GM23338 (cell line): ENCODE measurements at regions not wholly inside any gene's neighbourhood (a gene's known extent, or its start where the extent isn't known, plus 50 kb on each side); places are given as distances from the start of the nearest gene placed in this dataset.

Experiments
- ATAC-seq: fragments of 200-7000 bp; cut with Tn5 transposase; 3 replicates; pipeline ENCODE4 v1.9.1; 2020
- DNase-seq: peaks from one replicate; pipeline ENCODE4 v3.0.0-alpha.2; 2015; ENCODE audit warnings: low spot score
- H2AFZ ChIP-seq: fragments of 200-600 bp; sonication (generic); 2 replicates; pipeline ENCODE4 v1.8.0; 2016; ENCODE audit warnings: antibody characterized with exemption, mild to moderate bottlenecking, moderate library complexity
- H3F3A ChIP-seq: fragments of 200-600 bp; sonication (generic); replicated peaks from 2 replicates; pipeline ENCODE4 v1.8.0; 2017; ENCODE audit warnings: antibody characterized with exemption, mixed run types, low read depth
- H3K27ac ChIP-seq: fragments of 200-600 bp; sonication (generic); 2 replicates; pipeline ENCODE4 v1.6.1; 2016; ENCODE audit warnings: low read depth
- H3K27me3 ChIP-seq: fragments of 200-600 bp; sonication (generic); 2 replicates; pipeline ENCODE4 v1.8.0; 2016; ENCODE audit warnings: mild to moderate bottlenecking, mixed run types, moderate library complexity; ENCODE audit not compliant: insufficient read depth
- H3K36me3 ChIP-seq: fragments of 200-600 bp; sonication (generic); 2 replicates; pipeline ENCODE4 v1.8.0; 2016; ENCODE audit warnings: mild to moderate bottlenecking; ENCODE audit not compliant: insufficient read depth
- H3K4me1 ChIP-seq: fragments of 200-600 bp; sonication (generic); 2 replicates; pipeline ENCODE4 v1.8.0; 2016; ENCODE audit warnings: mild to moderate bottlenecking, moderate library complexity; ENCODE audit not compliant: insufficient read depth
- H3K4me2 ChIP-seq: fragments of 200-600 bp; sonication (generic); 2 replicates; pipeline ENCODE4 v1.7.1; 2017; ENCODE audit warnings: mixed run types
- H3K4me3 ChIP-seq: fragments of 200-600 bp; sonication (generic); 2 replicates; pipeline ENCODE4 v1.6.1; 2016; ENCODE audit warnings: mixed run types
- H3K79me2 ChIP-seq: fragments of 200-600 bp; sonication (generic); replicated peaks from 2 replicates; pipeline ENCODE4 v1.8.0; 2017; ENCODE audit warnings: mild to moderate bottlenecking; ENCODE audit not compliant: insufficient read depth
- H3K9me2 ChIP-seq: fragments of 200-600 bp; sonication (generic); 2 replicates; pipeline ENCODE4 v1.8.0; 2017; ENCODE audit not compliant: insufficient read depth
- H4K20me1 ChIP-seq: fragments of 200-600 bp; sonication (generic); replicated peaks from 2 replicates; pipeline ENCODE4 v1.8.0; 2017; ENCODE audit warnings: mild to moderate bottlenecking; ENCODE audit not compliant: insufficient read depth
- H3K27ac Mint-ChIP-seq: 2 replicates; pipeline ENCODE4 v1.8.0; 2020; ENCODE audit warnings: inconsistent platforms, mild to moderate bottlenecking, moderate library complexity, mixed read lengths
- H3K27me3 Mint-ChIP-seq: 3 replicates; pipeline ENCODE4 v1.8.0; 2022; ENCODE audit warnings: low read depth, mild to moderate bottlenecking, moderate library complexity, mixed read lengths, inconsistent platforms; ENCODE audit not compliant: insufficient read depth, poor library complexity
- H3K36me3 Mint-ChIP-seq: 3 replicates; pipeline ENCODE4 v1.8.0; 2021; ENCODE audit warnings: low read depth, mild to moderate bottlenecking, inconsistent platforms, moderate library complexity, mixed read lengths
- H3K4me1 Mint-ChIP-seq: 3 replicates; pipeline ENCODE4 v1.8.0; 2020; ENCODE audit warnings: mild to moderate bottlenecking, inconsistent platforms, mixed read lengths
- H3K4me3 Mint-ChIP-seq: 3 replicates; pipeline ENCODE4 v1.8.0; 2021; ENCODE audit warnings: moderate library complexity, mild to moderate bottlenecking, inconsistent platforms, mixed read lengths
- H3K9me3 Mint-ChIP-seq: 3 replicates; pipeline ENCODE4 v1.8.0; 2020; ENCODE audit warnings: moderate library complexity, mild to moderate bottlenecking, inconsistent platforms, mixed read lengths
- CREB1 ChIP-seq: fragments of 250-450 bp; sonication (Bioruptor Pico); IDR thresholded peaks from 2 replicates; pipeline ENCODE4 v1.5.0; 2020; ENCODE audit warnings: low read depth, mild to moderate bottlenecking, moderate library complexity
- EZH2 ChIP-seq: fragments of 200-600 bp; sonication (generic); IDR thresholded peaks from one replicate; pipeline ENCODE4 v1.8.0; 2017; ENCODE audit warnings: antibody characterized with exemption, mild to moderate bottlenecking, low read depth; ENCODE audit not compliant: unreplicated experiment
- EZH2phosphoT487 ChIP-seq: fragments of 200-600 bp; sonication (generic); IDR thresholded peaks from one replicate; pipeline ENCODE4 v1.8.1; 2018; ENCODE audit warnings: antibody characterized with exemption; ENCODE audit not compliant: unreplicated experiment
- JUNB ChIP-seq: IDR thresholded peaks from one replicate; pipeline ENCODE4 v1.6.1; 2016; ENCODE audit warnings: antibody characterized with exemption; ENCODE audit not compliant: unreplicated experiment
- NANOG ChIP-seq: IDR thresholded peaks from 2 replicates; pipeline ENCODE4 v1.6.1; 2016; ENCODE audit warnings: antibody characterized with exemption, borderline replicate concordance
- POLR2AphosphoS5 ChIP-seq: IDR thresholded peaks from 2 replicates; pipeline ENCODE4 v1.6.1; 2016; ENCODE audit warnings: antibody characterized with exemption, low read depth
- STAT1 ChIP-seq: IDR thresholded peaks from one replicate; pipeline ENCODE4 v1.6.1; 2016; ENCODE audit warnings: antibody characterized with exemption; ENCODE audit not compliant: unreplicated experiment
- ZNF114 ChIP-seq: fragments of 250-450 bp; sonication (Bioruptor Pico); IDR thresholded peaks from 2 replicates; pipeline ENCODE4 v1.5.0; 2020; ENCODE audit warnings: mild to moderate bottlenecking, moderate library complexity
- ZNF331 ChIP-seq: fragments of 250-450 bp; sonication (Bioruptor Pico); IDR thresholded peaks from 2 replicates; pipeline ENCODE4 v1.5.0; 2020; ENCODE audit warnings: low read depth, mild to moderate bottlenecking, moderate library complexity
- TF ChIP-seq, protein P1 (sequence below): fragments of 250-450 bp; sonication (Bioruptor Pico); IDR thresholded peaks from 2 replicates; pipeline ENCODE4 v1.5.0; 2020; ENCODE audit warnings: mild to moderate bottlenecking, moderate library complexity
- TF ChIP-seq, protein P2 (sequence below), 2 experiments: fragments of 200-600 bp in 1 of 2; sonication (generic) in 1 of 2; conservative IDR thresholded peaks; 2 replicates each; pipeline versions ENCODE4 v1.5.1 to v1.6.1; 2016 to 2017; ENCODE audit warnings: antibody characterized with exemption in 2 of 2, low read depth in 2 of 2, mild to moderate bottlenecking in 2 of 2, moderate library complexity in 1 of 2
- TF ChIP-seq, protein P3 (sequence below): IDR thresholded peaks from one replicate; pipeline ENCODE4 v1.6.1; 2018; ENCODE audit warnings: antibody characterized with exemption; ENCODE audit not compliant: unreplicated experiment
- TF ChIP-seq, protein P4 (sequence below): IDR thresholded peaks from 2 replicates; pipeline ENCODE4 v1.6.1; 2016; ENCODE audit warnings: antibody characterized with exemption

DNA sequence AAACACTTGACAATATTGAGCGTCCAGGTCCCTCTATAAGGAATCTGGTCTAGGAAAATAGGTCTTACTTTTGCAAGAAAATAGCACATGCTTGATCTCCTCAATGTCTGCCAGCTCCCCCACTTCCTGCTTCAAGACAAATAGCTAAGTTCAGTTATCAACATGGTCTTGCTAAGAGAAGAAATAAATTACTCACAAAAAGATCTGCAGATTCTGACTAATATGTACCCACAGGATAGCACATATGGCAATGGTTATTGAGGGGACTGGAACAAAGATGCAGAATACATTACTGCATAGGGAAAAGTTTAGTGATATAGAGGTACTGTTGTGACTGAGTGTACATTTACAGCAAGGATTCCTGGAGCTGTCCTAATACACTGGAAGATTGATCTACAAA is 457.5 kb upstream of the GRID2 start:
- no peaks in the 10 kb centered on the region for H3K27me3 Mint-ChIP-seq
- DNase-seq (no peak), ATAC-seq (no peak)
- Histone ChIP-seq H3K27ac (no peak overlapping the region), H2AFZ (no peak overlapping the region), H3K27me3 (no peaks in the 10 kb centered on the region), H3K9me2 (no peaks in the 10 kb centered on the region), H3K79me2 (no peaks in the 10 kb centered on the region), H3K4me2 (no peak overlapping the region), H3K36me3 (no peaks in the 10 kb centered on the region), H3K4me3 (no peak overlapping the region), H3F3A (no peaks in the 10 kb centered on the region), H4K20me1 (no peaks in the 10 kb centered on the region), H3K4me1 (no peaks in the 10 kb centered on the region)
- H3K4me3 Mint-ChIP-seq: no peak overlapping the region
- H3K4me1 Mint-ChIP-seq: no peaks in the 10 kb centered on the region
- no peak overlapping the region for H3K27ac Mint-ChIP-seq
- no peaks in the 10 kb centered on the region for H3K9me3 Mint-ChIP-seq
- TF ChIP-seq, protein P1, sequence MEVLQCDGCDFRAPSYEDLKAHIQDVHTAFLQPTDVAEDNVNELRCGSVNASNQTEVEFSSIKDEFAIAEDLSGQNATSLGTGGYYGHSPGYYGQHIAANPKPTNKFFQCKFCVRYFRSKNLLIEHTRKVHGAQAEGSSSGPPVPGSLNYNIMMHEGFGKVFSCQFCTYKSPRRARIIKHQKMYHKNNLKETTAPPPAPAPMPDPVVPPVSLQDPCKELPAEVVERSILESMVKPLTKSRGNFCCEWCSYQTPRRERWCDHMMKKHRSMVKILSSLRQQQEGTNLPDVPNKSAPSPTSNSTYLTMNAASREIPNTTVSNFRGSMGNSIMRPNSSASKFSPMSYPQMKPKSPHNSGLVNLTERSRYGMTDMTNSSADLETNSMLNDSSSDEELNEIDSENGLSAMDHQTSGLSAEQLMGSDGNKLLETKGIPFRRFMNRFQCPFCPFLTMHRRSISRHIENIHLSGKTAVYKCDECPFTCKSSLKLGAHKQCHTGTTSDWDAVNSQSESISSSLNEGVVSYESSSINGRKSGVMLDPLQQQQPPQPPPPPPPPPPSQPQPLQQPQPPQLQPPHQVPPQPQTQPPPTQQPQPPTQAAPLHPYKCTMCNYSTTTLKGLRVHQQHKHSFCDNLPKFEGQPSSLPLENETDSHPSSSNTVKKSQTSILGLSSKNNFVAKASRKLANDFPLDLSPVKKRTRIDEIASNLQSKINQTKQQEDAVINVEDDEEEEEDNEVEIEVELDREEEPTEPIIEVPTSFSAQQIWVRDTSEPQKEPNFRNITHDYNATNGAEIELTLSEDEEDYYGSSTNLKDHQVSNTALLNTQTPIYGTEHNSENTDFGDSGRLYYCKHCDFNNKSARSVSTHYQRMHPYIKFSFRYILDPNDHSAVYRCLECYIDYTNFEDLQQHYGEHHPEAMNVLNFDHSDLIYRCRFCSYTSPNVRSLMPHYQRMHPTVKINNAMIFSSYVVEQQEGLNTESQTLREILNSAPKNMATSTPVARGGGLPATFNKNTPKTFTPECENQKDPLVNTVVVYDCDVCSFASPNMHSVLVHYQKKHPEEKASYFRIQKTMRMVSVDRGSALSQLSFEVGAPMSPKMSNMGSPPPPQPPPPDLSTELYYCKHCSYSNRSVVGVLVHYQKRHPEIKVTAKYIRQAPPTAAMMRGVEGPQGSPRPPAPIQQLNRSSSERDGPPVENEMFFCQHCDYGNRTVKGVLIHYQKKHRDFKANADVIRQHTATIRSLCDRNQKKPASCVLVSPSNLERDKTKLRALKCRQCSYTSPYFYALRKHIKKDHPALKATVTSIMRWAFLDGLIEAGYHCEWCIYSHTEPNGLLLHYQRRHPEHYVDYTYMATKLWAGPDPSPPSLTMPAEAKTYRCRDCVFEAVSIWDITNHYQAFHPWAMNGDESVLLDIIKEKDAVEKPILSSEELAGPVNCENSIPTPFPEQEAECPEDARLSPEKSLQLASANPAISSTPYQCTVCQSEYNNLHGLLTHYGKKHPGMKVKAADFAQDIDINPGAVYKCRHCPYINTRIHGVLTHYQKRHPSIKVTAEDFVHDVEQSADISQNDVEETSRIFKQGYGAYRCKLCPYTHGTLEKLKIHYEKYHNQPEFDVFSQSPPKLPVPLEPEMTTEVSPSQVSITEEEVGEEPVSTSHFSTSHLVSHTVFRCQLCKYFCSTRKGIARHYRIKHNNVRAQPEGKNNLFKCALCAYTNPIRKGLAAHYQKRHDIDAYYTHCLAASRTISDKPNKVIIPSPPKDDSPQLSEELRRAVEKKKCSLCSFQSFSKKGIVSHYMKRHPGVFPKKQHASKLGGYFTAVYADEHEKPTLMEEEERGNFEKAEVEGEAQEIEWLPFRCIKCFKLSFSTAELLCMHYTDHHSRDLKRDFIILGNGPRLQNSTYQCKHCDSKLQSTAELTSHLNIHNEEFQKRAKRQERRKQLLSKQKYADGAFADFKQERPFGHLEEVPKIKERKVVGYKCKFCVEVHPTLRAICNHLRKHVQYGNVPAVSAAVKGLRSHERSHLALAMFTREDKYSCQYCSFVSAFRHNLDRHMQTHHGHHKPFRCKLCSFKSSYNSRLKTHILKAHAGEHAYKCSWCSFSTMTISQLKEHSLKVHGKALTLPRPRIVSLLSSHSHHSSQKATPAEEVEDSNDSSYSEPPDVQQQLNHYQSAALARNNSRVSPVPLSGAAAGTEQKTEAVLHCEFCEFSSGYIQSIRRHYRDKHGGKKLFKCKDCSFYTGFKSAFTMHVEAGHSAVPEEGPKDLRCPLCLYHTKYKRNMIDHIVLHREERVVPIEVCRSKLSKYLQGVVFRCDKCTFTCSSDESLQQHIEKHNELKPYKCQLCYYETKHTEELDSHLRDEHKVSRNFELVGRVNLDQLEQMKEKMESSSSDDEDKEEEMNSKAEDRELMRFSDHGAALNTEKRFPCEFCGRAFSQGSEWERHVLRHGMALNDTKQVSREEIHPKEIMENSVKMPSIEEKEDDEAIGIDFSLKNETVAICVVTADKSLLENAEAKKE (CRISPR knock-in tag): no peak
- TF ChIP-seq JUNB (no peak), EZH2 (no peak), EZH2phosphoT487 (no peak), NANOG (no peak), ZNF331 (CRISPR knock-in tag) (no peak), CREB1 (CRISPR knock-in tag) (no peak), STAT1 (no peak), ZNF114 (CRISPR knock-in tag) (no peak), POLR2AphosphoS5 (no peak)
- TF ChIP-seq, protein P2, sequence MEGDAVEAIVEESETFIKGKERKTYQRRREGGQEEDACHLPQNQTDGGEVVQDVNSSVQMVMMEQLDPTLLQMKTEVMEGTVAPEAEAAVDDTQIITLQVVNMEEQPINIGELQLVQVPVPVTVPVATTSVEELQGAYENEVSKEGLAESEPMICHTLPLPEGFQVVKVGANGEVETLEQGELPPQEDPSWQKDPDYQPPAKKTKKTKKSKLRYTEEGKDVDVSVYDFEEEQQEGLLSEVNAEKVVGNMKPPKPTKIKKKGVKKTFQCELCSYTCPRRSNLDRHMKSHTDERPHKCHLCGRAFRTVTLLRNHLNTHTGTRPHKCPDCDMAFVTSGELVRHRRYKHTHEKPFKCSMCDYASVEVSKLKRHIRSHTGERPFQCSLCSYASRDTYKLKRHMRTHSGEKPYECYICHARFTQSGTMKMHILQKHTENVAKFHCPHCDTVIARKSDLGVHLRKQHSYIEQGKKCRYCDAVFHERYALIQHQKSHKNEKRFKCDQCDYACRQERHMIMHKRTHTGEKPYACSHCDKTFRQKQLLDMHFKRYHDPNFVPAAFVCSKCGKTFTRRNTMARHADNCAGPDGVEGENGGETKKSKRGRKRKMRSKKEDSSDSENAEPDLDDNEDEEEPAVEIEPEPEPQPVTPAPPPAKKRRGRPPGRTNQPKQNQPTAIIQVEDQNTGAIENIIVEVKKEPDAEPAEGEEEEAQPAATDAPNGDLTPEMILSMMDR (conservative IDR thresholded peaks at IDR 0.05; ENCODE audit: low read depth in 2 of 2): no peak
- TF ChIP-seq, protein P3, sequence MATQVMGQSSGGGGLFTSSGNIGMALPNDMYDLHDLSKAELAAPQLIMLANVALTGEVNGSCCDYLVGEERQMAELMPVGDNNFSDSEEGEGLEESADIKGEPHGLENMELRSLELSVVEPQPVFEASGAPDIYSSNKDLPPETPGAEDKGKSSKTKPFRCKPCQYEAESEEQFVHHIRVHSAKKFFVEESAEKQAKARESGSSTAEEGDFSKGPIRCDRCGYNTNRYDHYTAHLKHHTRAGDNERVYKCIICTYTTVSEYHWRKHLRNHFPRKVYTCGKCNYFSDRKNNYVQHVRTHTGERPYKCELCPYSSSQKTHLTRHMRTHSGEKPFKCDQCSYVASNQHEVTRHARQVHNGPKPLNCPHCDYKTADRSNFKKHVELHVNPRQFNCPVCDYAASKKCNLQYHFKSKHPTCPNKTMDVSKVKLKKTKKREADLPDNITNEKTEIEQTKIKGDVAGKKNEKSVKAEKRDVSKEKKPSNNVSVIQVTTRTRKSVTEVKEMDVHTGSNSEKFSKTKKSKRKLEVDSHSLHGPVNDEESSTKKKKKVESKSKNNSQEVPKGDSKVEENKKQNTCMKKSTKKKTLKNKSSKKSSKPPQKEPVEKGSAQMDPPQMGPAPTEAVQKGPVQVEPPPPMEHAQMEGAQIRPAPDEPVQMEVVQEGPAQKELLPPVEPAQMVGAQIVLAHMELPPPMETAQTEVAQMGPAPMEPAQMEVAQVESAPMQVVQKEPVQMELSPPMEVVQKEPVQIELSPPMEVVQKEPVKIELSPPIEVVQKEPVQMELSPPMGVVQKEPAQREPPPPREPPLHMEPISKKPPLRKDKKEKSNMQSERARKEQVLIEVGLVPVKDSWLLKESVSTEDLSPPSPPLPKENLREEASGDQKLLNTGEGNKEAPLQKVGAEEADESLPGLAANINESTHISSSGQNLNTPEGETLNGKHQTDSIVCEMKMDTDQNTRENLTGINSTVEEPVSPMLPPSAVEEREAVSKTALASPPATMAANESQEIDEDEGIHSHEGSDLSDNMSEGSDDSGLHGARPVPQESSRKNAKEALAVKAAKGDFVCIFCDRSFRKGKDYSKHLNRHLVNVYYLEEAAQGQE: no peak
- TF ChIP-seq, protein P4, sequence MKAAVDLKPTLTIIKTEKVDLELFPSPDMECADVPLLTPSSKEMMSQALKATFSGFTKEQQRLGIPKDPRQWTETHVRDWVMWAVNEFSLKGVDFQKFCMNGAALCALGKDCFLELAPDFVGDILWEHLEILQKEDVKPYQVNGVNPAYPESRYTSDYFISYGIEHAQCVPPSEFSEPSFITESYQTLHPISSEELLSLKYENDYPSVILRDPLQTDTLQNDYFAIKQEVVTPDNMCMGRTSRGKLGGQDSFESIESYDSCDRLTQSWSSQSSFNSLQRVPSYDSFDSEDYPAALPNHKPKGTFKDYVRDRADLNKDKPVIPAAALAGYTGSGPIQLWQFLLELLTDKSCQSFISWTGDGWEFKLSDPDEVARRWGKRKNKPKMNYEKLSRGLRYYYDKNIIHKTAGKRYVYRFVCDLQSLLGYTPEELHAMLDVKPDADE: no peak
- H3K36me3 Mint-ChIP-seq: no peaks in the 10 kb centered on the region; the same call in 2 of the 3 replicates
